Parathyroid adenoma (tissue), 2 donors: ENCODE measurements at regions not wholly inside any gene's neighbourhood (a gene's known extent, or its start where the extent isn't known, plus 50 kb on each side); places are given as distances from the start of the nearest gene placed in this dataset.

Source experiments
- H2AFZ ChIP-seq: fragments of 300-600 bp; sonication (generic); one replicate; pipeline ENCODE4 v1.7.0; 2017; ENCODE audit warnings: antibody characterized with exemption, mild to moderate bottlenecking
- H3K27ac ChIP-seq: fragments of 300-600 bp; sonication (generic); one replicate; pipeline ENCODE4 v1.7.0; 2017
- H3K27me3 ChIP-seq: fragments of 300-600 bp; sonication (generic); one replicate; pipeline ENCODE4 v1.7.0; 2017; ENCODE audit warnings: low read length; ENCODE audit not compliant: control insufficient read depth, insufficient read depth
- H3K36me3 ChIP-seq: fragments of 300-600 bp; sonication (generic); one replicate; pipeline ENCODE4 v1.7.0; 2017; ENCODE audit warnings: low read length; ENCODE audit not compliant: control insufficient read depth, insufficient read depth
- H3K4me1 ChIP-seq: fragments of 300-600 bp; sonication (generic); one replicate; pipeline ENCODE4 v1.7.0; 2017; ENCODE audit warnings: control low read depth
- H3K4me2 ChIP-seq: fragments of 300-600 bp; sonication (generic); one replicate; pipeline ENCODE4 v1.7.0; 2017; ENCODE audit warnings: low read length
- H3K4me3 ChIP-seq: fragments of 300-600 bp; sonication (generic); one replicate; pipeline ENCODE4 v1.7.0; 2017; ENCODE audit warnings: low read depth, low read length
- H3K79me2 ChIP-seq: fragments of 300-600 bp; sonication (generic); one replicate; pipeline ENCODE4 v1.7.0; 2017; ENCODE audit warnings: control low read depth
- H3K9ac ChIP-seq: fragments of 300-600 bp; sonication (generic); one replicate; pipeline ENCODE4 v1.7.0; 2017; ENCODE audit warnings: mild to moderate bottlenecking
- H3K9me3 ChIP-seq: fragments of 300-600 bp; sonication (generic); one replicate; pipeline ENCODE4 v1.7.0; 2017; ENCODE audit warnings: low read length; ENCODE audit not compliant: control insufficient read depth
- TF ChIP-seq, protein P1 (sequence below): fragments of 300-600 bp; sonication (generic); IDR thresholded peaks from one replicate; pipeline ENCODE4 v1.7.0; 2017; ENCODE audit warnings: antibody characterized with exemption, mild to moderate bottlenecking
- donor health status: primary hyperparathyroidism.

DNA sequence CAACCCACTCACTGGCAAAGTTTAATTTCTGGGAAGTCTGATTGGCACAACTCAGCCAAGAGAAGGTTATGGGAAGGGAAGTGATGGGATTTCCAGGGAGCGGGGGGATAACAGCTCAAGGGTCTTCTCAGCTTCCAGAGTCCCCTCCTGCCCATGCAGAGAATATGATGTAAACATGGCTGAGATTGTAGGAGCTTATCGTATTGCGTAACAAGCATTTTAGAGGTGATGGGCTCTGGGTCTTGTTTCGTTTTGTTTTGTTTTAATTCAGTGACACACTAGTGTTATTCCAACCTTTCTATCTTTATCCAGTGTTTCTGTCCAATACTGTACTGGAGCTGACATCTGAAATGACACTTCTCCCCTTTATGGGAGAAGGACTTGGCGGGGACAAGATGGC is 762.1 kb upstream of the TMEM132C start:
- H3K9ac ChIP-seq: no peak overlapping the region

DNA sequence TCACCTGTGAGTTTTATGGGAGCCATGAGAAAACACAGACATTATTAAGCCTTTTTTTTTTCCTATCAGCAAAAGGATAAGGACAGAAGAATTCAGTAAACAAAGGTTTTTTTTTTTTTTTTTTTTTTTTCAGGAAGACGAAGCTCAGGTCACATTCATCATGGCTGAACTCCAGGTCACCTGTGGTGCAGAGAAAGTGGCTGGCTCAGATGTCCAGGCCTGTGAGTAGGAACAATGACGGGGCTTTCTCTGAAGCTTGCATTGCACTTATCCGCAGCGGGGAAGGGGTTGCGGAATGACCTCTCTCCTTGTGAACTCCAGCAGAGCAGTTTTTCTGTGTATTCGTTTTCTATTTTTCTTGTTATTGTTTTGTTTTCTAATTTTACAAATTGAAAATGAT is 759.6 kb upstream of the TMEM132C start:
- H3K9ac ChIP-seq: no peak overlapping the region
- H3K9me3 ChIP-seq: no peaks in the 10 kb centered on the region
- H2AFZ ChIP-seq: no peak overlapping the region
- H3K27ac ChIP-seq: no peak overlapping the region
- H3K4me2 ChIP-seq: no peak overlapping the region
- TF ChIP-seq, protein P1, sequence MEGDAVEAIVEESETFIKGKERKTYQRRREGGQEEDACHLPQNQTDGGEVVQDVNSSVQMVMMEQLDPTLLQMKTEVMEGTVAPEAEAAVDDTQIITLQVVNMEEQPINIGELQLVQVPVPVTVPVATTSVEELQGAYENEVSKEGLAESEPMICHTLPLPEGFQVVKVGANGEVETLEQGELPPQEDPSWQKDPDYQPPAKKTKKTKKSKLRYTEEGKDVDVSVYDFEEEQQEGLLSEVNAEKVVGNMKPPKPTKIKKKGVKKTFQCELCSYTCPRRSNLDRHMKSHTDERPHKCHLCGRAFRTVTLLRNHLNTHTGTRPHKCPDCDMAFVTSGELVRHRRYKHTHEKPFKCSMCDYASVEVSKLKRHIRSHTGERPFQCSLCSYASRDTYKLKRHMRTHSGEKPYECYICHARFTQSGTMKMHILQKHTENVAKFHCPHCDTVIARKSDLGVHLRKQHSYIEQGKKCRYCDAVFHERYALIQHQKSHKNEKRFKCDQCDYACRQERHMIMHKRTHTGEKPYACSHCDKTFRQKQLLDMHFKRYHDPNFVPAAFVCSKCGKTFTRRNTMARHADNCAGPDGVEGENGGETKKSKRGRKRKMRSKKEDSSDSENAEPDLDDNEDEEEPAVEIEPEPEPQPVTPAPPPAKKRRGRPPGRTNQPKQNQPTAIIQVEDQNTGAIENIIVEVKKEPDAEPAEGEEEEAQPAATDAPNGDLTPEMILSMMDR: no peak
- no peaks in the 10 kb centered on the region for H3K4me1 ChIP-seq
- H3K79me2 ChIP-seq: no peaks in the 10 kb centered on the region
- no peaks in the 10 kb centered on the region for H3K27me3 ChIP-seq
- H3K4me3 ChIP-seq: no peak overlapping the region
- no peaks in the 10 kb centered on the region for H3K36me3 ChIP-seq

More for the DNA sequence above, 762.1 kb upstream of the TMEM132C start:
- Histone ChIP-seq H3K4me3 (no peak overlapping the region), H3K9me3 (no peaks in the 10 kb centered on the region), H2AFZ (no peak overlapping the region), H3K27ac (no peak overlapping the region), H3K36me3 (no peaks in the 10 kb centered on the region), H3K4me1 (no peaks in the 10 kb centered on the region), H3K4me2 (no peak overlapping the region), H3K79me2 (no peaks in the 10 kb centered on the region), H3K27me3 (no peaks in the 10 kb centered on the region)
- TF ChIP-seq, protein P1: no peak

DNA sequence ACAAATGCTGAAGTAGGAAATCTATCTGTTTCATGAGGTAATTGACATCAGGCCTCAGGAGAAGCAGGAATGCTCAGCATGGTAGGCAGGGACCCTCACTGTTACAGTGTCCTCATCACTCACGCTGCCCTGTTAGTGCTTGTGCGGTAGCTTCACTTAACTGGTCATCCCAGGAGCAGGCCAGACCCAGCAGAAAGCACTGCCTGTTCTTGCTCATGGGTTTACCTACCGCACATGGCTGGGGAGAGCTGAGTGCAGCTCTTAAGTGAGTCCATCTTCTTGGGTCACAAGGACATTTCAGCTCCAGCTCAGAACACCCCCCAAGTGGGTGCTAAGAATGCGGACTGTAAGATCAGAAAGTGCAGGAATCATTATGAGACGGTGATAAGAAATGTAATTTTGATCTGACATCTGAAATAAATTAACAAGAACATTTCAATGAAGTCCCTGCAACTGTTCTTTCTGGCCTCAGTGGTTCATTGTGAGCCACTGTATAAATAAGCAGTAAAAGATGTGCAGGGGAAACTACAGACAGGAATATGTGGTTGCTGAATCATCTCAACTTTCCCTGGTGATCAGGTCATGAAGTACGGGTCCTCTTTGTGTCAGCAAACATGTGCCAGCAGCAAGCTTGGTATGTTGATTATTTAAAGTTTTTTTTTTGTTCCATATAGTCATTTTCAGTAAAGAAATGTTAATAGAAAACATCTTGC is 757.7 kb upstream of the TMEM132C start:
- no peak overlapping the region for H3K4me2 ChIP-seq
- TF ChIP-seq, protein P1: no peak

DNA sequence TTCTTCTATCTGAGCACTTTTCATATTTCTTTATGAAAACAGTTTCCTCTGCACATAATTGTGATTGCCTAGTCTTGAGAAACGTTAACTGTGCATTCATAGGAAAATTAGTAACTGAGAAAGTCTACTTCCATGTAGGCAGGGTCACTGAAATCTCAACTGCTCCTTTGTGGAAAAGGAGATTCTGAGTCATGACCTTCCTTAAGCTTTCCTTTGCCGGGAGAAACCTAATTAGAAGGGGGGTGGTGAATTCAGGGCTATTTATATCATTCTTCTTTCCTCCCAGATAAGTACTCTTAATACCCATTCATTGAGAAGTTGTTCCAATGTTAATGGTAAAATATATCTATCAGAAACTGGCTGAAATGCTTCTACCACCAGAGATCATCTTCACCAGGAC is 751.0 kb upstream of the TMEM132C start:
- Histone ChIP-seq H3K4me1 (no peaks in the 10 kb centered on the region), H2AFZ (no peak overlapping the region), H3K36me3 (no peaks in the 10 kb centered on the region), H3K4me3 (no peak overlapping the region), H3K79me2 (no peaks in the 10 kb centered on the region), H3K9me3 (no peaks in the 10 kb centered on the region), H3K27ac (no peak overlapping the region), H3K4me2 (no peak overlapping the region), H3K9ac (no peak overlapping the region), H3K27me3 (no peaks in the 10 kb centered on the region)
- TF ChIP-seq, protein P1: no peak

More for the DNA sequence above, 757.7 kb upstream of the TMEM132C start:
- no peak overlapping the region for H2AFZ ChIP-seq
- no peaks in the 10 kb centered on the region for H3K36me3 ChIP-seq
- no peaks in the 10 kb centered on the region for H3K4me1 ChIP-seq
- no peaks in the 10 kb centered on the region for H3K9me3 ChIP-seq
- H3K27ac ChIP-seq: no peak overlapping the region
- no peak overlapping the region for H3K4me3 ChIP-seq
- no peaks in the 10 kb centered on the region for H3K79me2 ChIP-seq
- no peaks in the 10 kb centered on the region for H3K27me3 ChIP-seq
- no peak overlapping the region for H3K9ac ChIP-seq

DNA sequence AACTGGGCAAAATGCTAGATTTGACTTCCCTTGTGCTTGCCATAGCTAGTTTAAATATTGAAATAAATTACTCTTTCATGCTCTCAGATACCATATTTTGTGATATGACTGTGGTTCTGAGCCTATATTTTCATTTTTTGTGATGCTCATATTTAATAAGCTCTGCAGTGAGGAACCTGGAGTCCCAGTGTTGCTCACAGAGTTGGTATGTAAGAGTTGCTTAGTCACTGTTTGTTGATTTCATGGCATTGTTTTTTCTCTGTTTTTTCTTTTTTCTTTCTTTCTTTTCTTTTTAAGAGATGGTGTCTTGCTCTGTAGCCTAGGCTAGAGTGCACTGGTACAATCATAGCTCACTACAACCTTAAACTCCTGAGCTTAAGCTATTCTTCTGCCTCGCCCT is 750.5 kb upstream of the TMEM132C start:
- TF ChIP-seq, protein P1: no peak
- Histone ChIP-seq H2AFZ (no peak overlapping the region), H3K9ac (no peak overlapping the region), H3K27me3 (no peaks in the 10 kb centered on the region), H3K9me3 (no peaks in the 10 kb centered on the region), H3K36me3 (no peaks in the 10 kb centered on the region), H3K27ac (no peak overlapping the region), H3K79me2 (no peaks in the 10 kb centered on the region), H3K4me2 (no peak overlapping the region), H3K4me1 (no peaks in the 10 kb centered on the region), H3K4me3 (no peak overlapping the region)
